OCI-LY7 (cell line): ENCODE measurements at regions not wholly inside any gene's neighbourhood (a gene's known extent, or its start where the extent isn't known, plus 50 kb on each side); places are given as distances from the start of the nearest gene placed in this dataset.

Experiments
- BruUV-seq: library from RNA; stranded (reverse); fragments of 400-500 nt; replicated peaks from 2 replicates; lab custom pipeline; 2021; lab: Mats Ljungman, UMichigan
- CTCF ChIA-PET: fragments of 300-600 bp; sonication (Branson Sonifier 250); formaldehyde crosslinking; loops from one replicate; lab custom pipeline; 2022; ENCODE audit warnings: antibody characterized with exemption; ENCODE audit not compliant: unreplicated experiment; lab: Charles Lee
- POLR2A ChIA-PET: fragments of 300-600 bp; sonication (Branson Sonifier 250); formaldehyde crosslinking; loops from one replicate; lab custom pipeline; 2022; ENCODE audit warnings: antibody characterized with exemption; lab: Charles Lee
- DNase-seq: peaks from one replicate; pipeline ENCODE4 v3.0.0-alpha.2; 2015; ENCODE audit warnings: low spot score
- H2AFZ ChIP-seq: fragments of 200-600 bp; sonication (generic), shearing (Covaris generic); 2 replicates; pipeline ENCODE4 v1.6.1; 2014; ENCODE audit warnings: mild to moderate bottlenecking, antibody characterized with exemption, low read length, moderate library complexity
- H3K27ac ChIP-seq: fragments of 200-600 bp; sonication (generic); 2 replicates; pipeline ENCODE4 v1.5.1; 2014; ENCODE audit warnings: mixed run types, low read depth, mild to moderate bottlenecking, moderate library complexity, low read length, inconsistent platforms; ENCODE audit not compliant: poor library complexity, severe bottlenecking
- H3K36me3 ChIP-seq: fragments of 200-600 bp; sonication (generic); 2 replicates; pipeline ENCODE4 v1.6.1; 2014; ENCODE audit warnings: mild to moderate bottlenecking, antibody characterized with exemption, low read length, moderate library complexity, mixed read lengths; ENCODE audit not compliant: insufficient read depth
- H3K4me1 ChIP-seq: fragments of 200-600 bp; sonication (generic); 2 replicates; pipeline ENCODE4 v1.5.1; 2014; ENCODE audit warnings: mild to moderate bottlenecking, low read length; ENCODE audit not compliant: insufficient read depth, poor library complexity, severe bottlenecking
- H3K4me2 ChIP-seq: fragments of 200-600 bp; sonication (generic); 2 replicates; pipeline ENCODE4 v1.6.1; 2014; ENCODE audit warnings: mild to moderate bottlenecking, low read length
- H3K4me3 ChIP-seq: fragments of 200-600 bp; sonication (generic); 2 replicates; pipeline ENCODE4 v1.5.1; 2014; ENCODE audit warnings: mild to moderate bottlenecking, low read depth, low read length; ENCODE audit not compliant: poor library complexity, severe bottlenecking
- H3K79me2 ChIP-seq: fragments of 200-600 bp; sonication (generic); 2 replicates; pipeline ENCODE4 v1.6.1; 2016; ENCODE audit warnings: low read depth, mild to moderate bottlenecking, low read length, moderate library complexity, mixed read lengths; ENCODE audit not compliant: insufficient read depth
- H3K9me2 ChIP-seq: fragments of 200-600 bp; sonication (generic); 2 replicates; pipeline ENCODE4 v1.6.1; 2016; ENCODE audit warnings: mild to moderate bottlenecking, low read length, mixed read lengths; ENCODE audit not compliant: insufficient read depth
- H3K9me3 ChIP-seq: fragments of 200-600 bp; sonication (generic); 2 replicates; pipeline ENCODE4 v1.6.1; 2014; ENCODE audit warnings: mild to moderate bottlenecking, mixed run types, low read length, mixed read lengths
- H4K20me1 ChIP-seq: fragments of 200-600 bp; sonication (generic); 2 replicates; pipeline ENCODE4 v1.6.1; 2014; ENCODE audit warnings: mild to moderate bottlenecking, antibody characterized with exemption, low read length, moderate library complexity, mixed read lengths; ENCODE audit not compliant: insufficient read depth
- EZH2phosphoT487 ChIP-seq: fragments of 200-600 bp; sonication (generic); IDR thresholded peaks from 2 replicates; pipeline ENCODE4 v1.6.1; 2018; ENCODE audit warnings: low read depth, borderline replicate concordance, mild to moderate bottlenecking, mixed run types, antibody characterized with exemption, low read length, moderate library complexity, mixed read lengths
- intact Hi-C: fragments of 100-400 bp; cut with micrococcal nuclease; formaldehyde crosslinking; loops from one replicate; pipeline ENCODE4 v1.10.0; 2022; ENCODE audit not compliant: unreplicated experiment
- TF ChIP-seq, protein P1 (sequence below): fragments of 200-600 bp; sonication (generic); conservative IDR thresholded peaks from 2 replicates; pipeline ENCODE4 v1.5.1; 2014; ENCODE audit warnings: mild to moderate bottlenecking, antibody characterized with exemption, low read length, moderate library complexity, mixed read lengths

DNA sequence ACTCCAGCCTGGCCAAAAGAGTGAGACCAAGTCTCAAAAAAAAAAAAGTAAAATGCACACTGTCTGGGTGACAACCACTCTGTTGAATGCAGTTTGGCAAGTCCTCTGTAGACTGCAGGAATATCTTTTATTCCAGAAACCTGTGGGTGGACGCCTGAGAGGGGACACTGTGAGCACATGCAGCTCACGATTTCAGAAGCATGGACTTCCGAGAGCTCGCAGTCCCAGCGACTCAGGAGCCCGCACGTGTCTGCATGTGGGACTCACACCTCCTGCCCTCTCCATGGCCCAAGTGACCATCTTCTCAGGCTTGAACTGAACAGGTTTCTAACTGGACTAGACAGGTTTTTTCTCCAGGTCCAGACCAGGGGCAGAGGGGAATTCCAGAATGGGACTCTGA is 388.6 kb upstream of the IRX2 start:
- intact Hi-C loops = no loop called here
- Histone ChIP-seq H3K9me3 (no peaks in the 10 kb centered on the region), H3K27ac (no peak overlapping the region), H3K79me2 (no peaks in the 10 kb centered on the region), H3K9me2 (no peaks in the 10 kb centered on the region), H3K4me3 (no peak overlapping the region), H2AFZ (no peak overlapping the region), H4K20me1 (no peaks in the 10 kb centered on the region), H3K4me1 (no peaks in the 10 kb centered on the region), H3K4me2 (no peak overlapping the region), H3K36me3 (no peaks in the 10 kb centered on the region)
- TF ChIP-seq, protein P1, sequence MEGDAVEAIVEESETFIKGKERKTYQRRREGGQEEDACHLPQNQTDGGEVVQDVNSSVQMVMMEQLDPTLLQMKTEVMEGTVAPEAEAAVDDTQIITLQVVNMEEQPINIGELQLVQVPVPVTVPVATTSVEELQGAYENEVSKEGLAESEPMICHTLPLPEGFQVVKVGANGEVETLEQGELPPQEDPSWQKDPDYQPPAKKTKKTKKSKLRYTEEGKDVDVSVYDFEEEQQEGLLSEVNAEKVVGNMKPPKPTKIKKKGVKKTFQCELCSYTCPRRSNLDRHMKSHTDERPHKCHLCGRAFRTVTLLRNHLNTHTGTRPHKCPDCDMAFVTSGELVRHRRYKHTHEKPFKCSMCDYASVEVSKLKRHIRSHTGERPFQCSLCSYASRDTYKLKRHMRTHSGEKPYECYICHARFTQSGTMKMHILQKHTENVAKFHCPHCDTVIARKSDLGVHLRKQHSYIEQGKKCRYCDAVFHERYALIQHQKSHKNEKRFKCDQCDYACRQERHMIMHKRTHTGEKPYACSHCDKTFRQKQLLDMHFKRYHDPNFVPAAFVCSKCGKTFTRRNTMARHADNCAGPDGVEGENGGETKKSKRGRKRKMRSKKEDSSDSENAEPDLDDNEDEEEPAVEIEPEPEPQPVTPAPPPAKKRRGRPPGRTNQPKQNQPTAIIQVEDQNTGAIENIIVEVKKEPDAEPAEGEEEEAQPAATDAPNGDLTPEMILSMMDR = no peak
- no peak for TF ChIP-seq EZH2phosphoT487
- no TSS peak for BruUV-seq
- CTCF ChIA-PET = no interaction called here
- DNase-seq = no peak
- POLR2A ChIA-PET = no interaction called here

DNA sequence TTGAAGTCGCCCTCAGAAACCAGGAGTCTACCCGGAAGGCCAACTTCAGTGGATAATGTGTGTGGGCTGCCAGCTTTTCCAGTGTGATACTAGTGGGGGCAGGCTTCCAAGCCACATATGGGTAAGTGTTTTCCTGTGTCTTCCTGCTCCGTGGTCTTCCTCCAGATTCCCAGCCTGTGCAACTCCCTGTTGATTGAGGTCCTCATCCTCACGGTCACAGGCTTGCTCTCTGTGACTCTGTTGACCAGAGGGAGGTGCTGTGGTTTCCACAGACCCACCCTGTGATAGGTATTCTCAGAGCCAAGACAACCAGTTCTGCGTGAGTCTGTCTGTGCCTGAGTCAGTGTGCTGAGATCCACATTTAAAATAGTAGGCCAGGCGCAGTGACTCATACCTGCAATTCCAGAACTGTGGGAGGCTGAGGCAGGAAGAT is 388.0 kb upstream of the IRX2 start:
- Histone ChIP-seq H2AFZ (no peak overlapping the region), H3K4me3 (no peak overlapping the region), H3K79me2 (no peaks in the 10 kb centered on the region), H3K4me2 (no peak overlapping the region), H3K27ac (no peak overlapping the region), H3K36me3 (no peaks in the 10 kb centered on the region), H3K9me3 (no peaks in the 10 kb centered on the region), H4K20me1 (no peaks in the 10 kb centered on the region), H3K4me1 (no peaks in the 10 kb centered on the region), H3K9me2 (no peaks in the 10 kb centered on the region)
- intact Hi-C loops = no loop called here
- DNase-seq = no peak
- ChIA-PET POLR2A (no interaction called here), CTCF (no interaction called here)
- TF ChIP-seq, protein P1 = no peak
- no TSS peak for BruUV-seq

DNA sequence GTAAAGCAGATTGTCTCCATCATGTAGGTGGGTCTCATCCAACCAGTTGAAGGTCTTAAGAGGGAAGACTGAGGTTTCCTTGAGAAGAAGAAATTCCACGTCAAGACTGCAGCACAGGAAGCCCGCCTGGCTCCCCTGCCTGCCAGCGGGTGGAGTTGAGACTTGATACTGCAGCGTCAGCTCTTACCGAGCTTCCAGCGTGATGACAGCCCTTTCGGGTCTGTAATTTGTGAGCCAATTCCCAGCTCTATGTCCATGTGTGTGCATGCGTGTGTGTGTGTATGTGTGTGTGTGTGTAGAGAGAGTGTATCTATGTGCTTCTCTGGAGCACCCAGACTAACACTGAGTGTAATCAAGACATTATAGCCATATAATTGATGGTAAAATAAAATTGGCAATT is 379.7 kb upstream of the IRX2 start:
- CTCF ChIA-PET = no interaction called here

More for the DNA sequence above, 379.7 kb upstream of the IRX2 start:
- H4K20me1 ChIP-seq = no peaks in the 10 kb centered on the region
- POLR2A ChIA-PET = no interaction called here
- no TSS peak for BruUV-seq
- H3K9me2 ChIP-seq = no peaks in the 10 kb centered on the region
- no peaks in the 10 kb centered on the region for H3K79me2 ChIP-seq
- no peak for DNase-seq
- H3K4me2 ChIP-seq = no peak overlapping the region
- no peak overlapping the region for H3K27ac ChIP-seq
- H2AFZ ChIP-seq = no peak overlapping the region
- TF ChIP-seq EZH2phosphoT487 = no peak
- H3K4me1 ChIP-seq = no peaks in the 10 kb centered on the region
- H3K9me3 ChIP-seq = no peaks in the 10 kb centered on the region
- H3K36me3 ChIP-seq = no peaks in the 10 kb centered on the region
- intact Hi-C loops = no loop called here
- H3K4me3 ChIP-seq = no peak overlapping the region
